Ovary (tissue), 3 donors: ENCODE measurements at regions not wholly inside any gene's neighbourhood (a gene's known extent, or its start where the extent isn't known, plus 50 kb on each side); places are given as distances from the start of the nearest gene placed in this dataset.

Source experiments
- EP300 ChIP-seq: sonication (generic); formaldehyde crosslinking; IDR thresholded peaks from one replicate; pipeline ENCODE4 v1.6.1; 2017; ENCODE audit warnings: antibody characterized with exemption
- POLR2A ChIP-seq: fragments of 450-650 bp; IDR thresholded peaks from one replicate; pipeline ENCODE4 v1.6.1; 2017; ENCODE audit warnings: antibody characterized with exemption, mild to moderate bottlenecking, moderate library complexity
- TF ChIP-seq, protein P1 (sequence below), 3 donors: fragments of 450-650 bp in 2 of 3; fragments of 200-600 bp in 1 of 3; IDR thresholded peaks; one replicate each; pipeline versions ENCODE4 v1.5.1 to v1.8.0; 2016 to 2022; ENCODE audit warnings: antibody characterized with exemption in 3 of 3, mild to moderate bottlenecking in 1 of 3
- donor health status: DM: no; HTN: no; CAD: no.

DNA sequence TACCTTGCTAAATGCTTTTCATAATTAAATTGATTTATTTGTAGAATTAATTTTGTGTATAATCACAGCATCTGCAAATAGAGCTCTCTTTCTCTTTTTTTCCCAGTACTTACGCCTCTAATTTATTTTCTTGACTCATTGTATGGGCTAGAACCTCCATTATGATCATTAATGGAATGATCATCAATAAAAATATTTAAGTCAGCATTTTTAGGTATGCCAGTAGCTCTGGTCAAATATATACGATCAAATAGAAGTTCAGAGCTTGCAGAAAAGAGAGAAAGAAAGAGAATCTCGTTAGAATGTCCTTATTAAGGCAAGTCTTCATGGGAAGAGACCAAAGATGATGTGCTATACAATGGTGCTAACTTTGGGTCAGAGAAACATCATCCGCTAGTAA lies 202.6 kb downstream of the TLR4 start:
- TF ChIP-seq, protein P1, sequence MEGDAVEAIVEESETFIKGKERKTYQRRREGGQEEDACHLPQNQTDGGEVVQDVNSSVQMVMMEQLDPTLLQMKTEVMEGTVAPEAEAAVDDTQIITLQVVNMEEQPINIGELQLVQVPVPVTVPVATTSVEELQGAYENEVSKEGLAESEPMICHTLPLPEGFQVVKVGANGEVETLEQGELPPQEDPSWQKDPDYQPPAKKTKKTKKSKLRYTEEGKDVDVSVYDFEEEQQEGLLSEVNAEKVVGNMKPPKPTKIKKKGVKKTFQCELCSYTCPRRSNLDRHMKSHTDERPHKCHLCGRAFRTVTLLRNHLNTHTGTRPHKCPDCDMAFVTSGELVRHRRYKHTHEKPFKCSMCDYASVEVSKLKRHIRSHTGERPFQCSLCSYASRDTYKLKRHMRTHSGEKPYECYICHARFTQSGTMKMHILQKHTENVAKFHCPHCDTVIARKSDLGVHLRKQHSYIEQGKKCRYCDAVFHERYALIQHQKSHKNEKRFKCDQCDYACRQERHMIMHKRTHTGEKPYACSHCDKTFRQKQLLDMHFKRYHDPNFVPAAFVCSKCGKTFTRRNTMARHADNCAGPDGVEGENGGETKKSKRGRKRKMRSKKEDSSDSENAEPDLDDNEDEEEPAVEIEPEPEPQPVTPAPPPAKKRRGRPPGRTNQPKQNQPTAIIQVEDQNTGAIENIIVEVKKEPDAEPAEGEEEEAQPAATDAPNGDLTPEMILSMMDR (IDR thresholded peaks at IDR 0.05) = no peak
- no peak for TF ChIP-seq POLR2A
- no peak for TF ChIP-seq EP300
